Peyer's patch (tissue), 4 donors: ENCODE measurements at regions not wholly inside any gene's neighbourhood (a gene's known extent, or its start where the extent isn't known, plus 50 kb on each side); places are given as distances from the start of the nearest gene placed in this dataset.

Experiments used
- DNase-seq, 3 donors: peaks; one replicate each; pipeline ENCODE4 v3.0.0-alpha.2; 2017 to 2019
- H3K27ac ChIP-seq, 4 donors: fragments of 200-600 bp; sonication (generic); one replicate each; pipeline ENCODE4 v1.5.1; 2016 to 2019
- H3K27me3 ChIP-seq, 2 donors: fragments of 200-600 bp; sonication (generic); one replicate each; pipeline ENCODE4 v1.5.1; 2019
- H3K36me3 ChIP-seq, 3 donors: fragments of 200-600 bp; sonication (generic); one replicate each; pipeline ENCODE4 v1.5.1; 2016 to 2019
- H3K4me1 ChIP-seq, 4 donors: fragments of 200-600 bp; sonication (generic); one replicate each; pipeline ENCODE4 v1.5.1; 2016 to 2019
- H3K4me3 ChIP-seq, 4 donors: fragments of 200-600 bp; sonication (generic); 1 replicate in 3 of 4; 2 replicates in 1 of 4; pipeline ENCODE4 v1.5.1; 2016 to 2019; ENCODE audit warnings: mild to moderate bottlenecking in 1 of 4
- H3K9me3 ChIP-seq, 4 donors: fragments of 200-600 bp; sonication (generic); one replicate each; pipeline ENCODE4 v1.5.1; 2016 to 2019; ENCODE audit warnings: mild to moderate bottlenecking in 1 of 4
- CTCF ChIP-seq, 6 experiments: fragments of 450-650 bp in 4 of 6; fragments of 200-600 bp in 2 of 6; sonication (generic) in 1 of 6; IDR thresholded peaks; one replicate each; pipeline ENCODE4 v1.5.1; 2017 to 2019; ENCODE audit warnings: antibody characterized with exemption in 6 of 6, mild to moderate bottlenecking in 3 of 6, moderate library complexity in 1 of 6
- POLR2A ChIP-seq, 2 donors: fragments of 450-650 bp; IDR thresholded peaks; one replicate each; pipeline ENCODE4 v1.5.1; 2017; ENCODE audit warnings: antibody characterized with exemption in 2 of 2, mild to moderate bottlenecking in 2 of 2, moderate library complexity in 2 of 2
- small RNA-seq, 2 donors: library from RNA; depleted of rRNA; stranded (forward); fragments of <200 nt; gene quantifications; one replicate each; pipeline ENCODE3, GENCODE V24; 2016

- Histone ChIP-seq H3K9me3 (no peaks in the 10 kb centered on the region), H3K27me3 (no peaks in the 10 kb centered on the region), H3K36me3 (no peaks in the 10 kb centered on the region), H3K4me3 (no peak overlapping the region), H3K27ac (no peak overlapping the region), H3K4me1 (no peaks in the 10 kb centered on the region)
- TF ChIP-seq POLR2A (IDR thresholded peaks at IDR 0.05) (no peak), CTCF (IDR thresholded peaks at IDR 0.05) (no peak)
- no peak for DNase-seq
Observed at GRCh38 chr5:7325975-7326913, 69.7 kb upstream of the ADCY2 start.

GRCh38 chr5:7329141-7329540 is 66.8 kb upstream of the ADCY2 start:
- H3K9me3 ChIP-seq, result no peaks in the 10 kb centered on the region
- no peaks in the 10 kb centered on the region for H3K4me1 ChIP-seq
- DNase-seq, result no peak
- no peak overlapping the region for H3K27ac ChIP-seq
- H3K27me3 ChIP-seq, result no peaks in the 10 kb centered on the region
- no peaks in the 10 kb centered on the region for H3K36me3 ChIP-seq
- TF ChIP-seq POLR2A (IDR thresholded peaks at IDR 0.05) (no peak), CTCF (IDR thresholded peaks at IDR 0.05) (no peak)
- no peak overlapping the region for H3K4me3 ChIP-seq

GRCh38 chr5:7329712-7330111 is 66.2 kb upstream of the ADCY2 start:
- no peaks in the 10 kb centered on the region for H3K9me3 ChIP-seq
- no peak overlapping the region for H3K27ac ChIP-seq
- H3K4me1 ChIP-seq, result no peaks in the 10 kb centered on the region
- TF ChIP-seq CTCF (IDR thresholded peaks at IDR 0.05) (no peak), POLR2A (IDR thresholded peaks at IDR 0.05) (no peak)
- no peak for DNase-seq
- no peaks in the 10 kb centered on the region for H3K27me3 ChIP-seq
- no peaks in the 10 kb centered on the region for H3K36me3 ChIP-seq
- no peak overlapping the region for H3K4me3 ChIP-seq

GRCh38 chr5:7330256-7330655 is 65.7 kb upstream of the ADCY2 start:
- DNase-seq, result no peak
- TF ChIP-seq CTCF (IDR thresholded peaks at IDR 0.05), result no peak
- no peak for TF ChIP-seq POLR2A (IDR thresholded peaks at IDR 0.05)
- Histone ChIP-seq H3K4me1 (no peaks in the 10 kb centered on the region), H3K36me3 (no peaks in the 10 kb centered on the region), H3K4me3 (no peak overlapping the region), H3K27ac (no peak overlapping the region), H3K27me3 (no peaks in the 10 kb centered on the region), H3K9me3 (no peaks in the 10 kb centered on the region)

- Histone ChIP-seq H3K4me3 (no peak overlapping the region), H3K4me1 (no peaks in the 10 kb centered on the region), H3K36me3 (no peaks in the 10 kb centered on the region), H3K27me3 (no peaks in the 10 kb centered on the region), H3K9me3 (no peaks in the 10 kb centered on the region), H3K27ac (no peak overlapping the region)
- DNase-seq, result no peak
- no peak for TF ChIP-seq POLR2A (IDR thresholded peaks at IDR 0.05)
- no peak for TF ChIP-seq CTCF (IDR thresholded peaks at IDR 0.05)
Observed at GRCh38 chr5:7331131-7331530, 64.8 kb upstream of the ADCY2 start.

Small RNA genes lying in the stretch of these regions (small RNA-seq; reads per million reads assigned to genes)
- gene RF00017, result 0 reads per million in 2 donors
- gene RNA5SP176, result 0 reads per million in 2 donors
